ENCODE measurements at regions not wholly inside any gene's neighbourhood (a gene's known extent, or its start where the extent isn't known, plus 50 kb on each side); places are given as distances from the start of the nearest gene placed in this dataset.
"Not testable (repeated sequence)": the region's sequence is repeated elsewhere in the genome, so short reads cannot be mapped to it uniquely, and the experiment has no call there.

DNA sequence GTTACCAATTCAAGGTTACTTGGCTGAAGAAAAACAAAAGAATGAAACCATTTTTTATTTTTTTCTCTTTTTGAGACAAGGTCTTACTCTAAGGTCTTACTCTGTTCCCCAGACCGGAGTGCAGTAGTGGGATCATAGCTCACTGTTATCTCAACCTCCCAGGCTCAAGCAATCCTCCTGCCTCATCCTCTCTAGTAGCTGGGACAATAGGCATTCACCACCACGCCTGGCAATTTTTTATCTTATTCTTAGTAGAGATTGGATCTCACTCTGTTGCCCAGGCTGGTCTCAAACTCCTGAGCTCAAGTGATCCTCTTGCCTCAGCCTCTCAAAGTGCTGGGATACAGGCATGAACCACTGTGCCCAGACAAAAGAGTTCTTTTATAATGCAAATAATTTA, 3732.0 kb upstream of the OR11H1 start:
- H4K8ac ChIP-seq (ENCODE audit: extremely low read depth, insufficient read depth, low read length); H3K14ac ChIP-seq (ENCODE audit: insufficient read length); H4K5ac ChIP-seq (ENCODE audit: insufficient read length, low read depth, low read length); H4K20me1 ChIP-seq (replicated peaks in 1 of 2; ENCODE audit: control insufficient read depth in 1 of 2, insufficient read depth in 2 of 2, low read length in 2 of 2); H2BK5ac ChIP-seq (ENCODE audit: low read depth, low read length); H2BK15ac ChIP-seq (ENCODE audit: low read length); H3K23ac ChIP-seq (ENCODE audit: insufficient read length); H3K56ac ChIP-seq (replicated peaks; ENCODE audit: insufficient read length, low read depth, low read length); H3K4me3 ChIP-seq (ENCODE audit: extremely low read depth in 1 of 4, insufficient read depth in 2 of 4, low read depth in 3 of 4, low read length in 4 of 4); H3K18ac ChIP-seq (ENCODE audit: extremely low read depth, low read length); H3K4me1 ChIP-seq (replicated peaks in 1 of 4; ENCODE audit: control insufficient read depth in 3 of 4, insufficient read depth in 4 of 4, low read length in 3 of 4); H3K27me3 ChIP-seq (replicated peaks in 1 of 4; ENCODE audit: control insufficient read depth in 3 of 4, extremely low read depth in 1 of 4, insufficient read depth in 3 of 4, low read length in 3 of 4); H2BK20ac ChIP-seq (ENCODE audit: low read length); POLR2A ChIA-PET (ENCODE audit: partially characterized antibody); H2BK120ac ChIP-seq (replicated peaks; ENCODE audit: low read depth, low read length); H4K91ac ChIP-seq (replicated peaks; ENCODE audit: insufficient read length, low read length); H2AK5ac ChIP-seq (ENCODE audit: low read depth, low read length); H3K23me2 ChIP-seq (ENCODE audit: low read depth, low read length); H3K4me2 ChIP-seq (ENCODE audit: insufficient read depth in 1 of 2, low read depth in 2 of 2, low read length in 2 of 2); H2AFZ ChIP-seq (ENCODE audit: low read length); H3K79me1 ChIP-seq (ENCODE audit: low read depth, low read length); H3K9ac ChIP-seq (replicated peaks in 1 of 4; ENCODE audit: extremely low read depth in 1 of 4, low read depth in 3 of 4, low read length in 3 of 4); CTCF ChIA-PET (ENCODE audit: partially characterized antibody); H3K27ac ChIP-seq (ENCODE audit: low read depth, low read length); H3K79me2 ChIP-seq (ENCODE audit: control insufficient read depth in 1 of 2, insufficient read depth in 2 of 2, low read length in 2 of 2); H2BK12ac ChIP-seq (ENCODE audit: low read depth, low read length); H3K36me3 ChIP-seq (ENCODE audit: control insufficient read depth in 2 of 4, insufficient read depth in 4 of 4, low read length in 3 of 4); H3K4ac ChIP-seq (replicated peaks; ENCODE audit: insufficient read length, low read depth, low read length); DNase-seq (ENCODE audit: low read depth in 1 of 2, low spot score in 2 of 2); FAIRE-seq: not testable (repeated sequence)
- peaks cover 0 to 21% of the 10 kb centered on the region in 2 experiments; a peak in 2 of 4 replicates for H3K9me3 ChIP-seq (ENCODE audit: insufficient read depth in 2 of 2, low read depth in 1 of 2, low read length in 1 of 2)
- 76% methylated on average over 2 of the region's 2 CpGs; no CpG with 5 or more reads in 1 of the 2 experiments for WGBS, 2 experiments (ENCODE audit: extremely low coverage in 1 of 2, insufficient coverage in 1 of 2, insufficient read length in 1 of 2, insufficient replicate concordance in 2 of 2, low coverage in 1 of 2, low lambda C conversion rate in 2 of 2, missing lambda C conversion rate in 1 of 2)

DNA sequence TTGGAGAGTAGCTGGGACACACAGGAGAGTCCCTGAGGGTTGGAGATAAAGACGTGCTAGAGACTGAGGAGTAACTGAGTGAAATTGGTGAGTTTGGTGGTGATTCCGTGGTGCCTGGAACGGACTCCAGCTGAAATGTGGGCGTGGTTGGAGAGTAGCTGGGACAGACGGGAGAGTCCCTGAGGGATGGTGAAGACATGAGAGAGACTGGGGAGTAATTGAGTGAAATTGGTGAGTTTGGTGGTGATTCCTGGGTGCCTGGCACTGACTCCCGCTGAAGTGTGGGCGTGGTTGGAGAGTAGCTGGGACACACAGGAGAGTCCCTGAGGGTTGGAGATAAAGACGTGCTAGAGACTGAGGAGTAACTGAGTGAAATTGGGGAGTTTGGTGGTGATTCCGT, 3712.5 kb upstream of the OR11H1 start:
- H3K4me2 ChIP-seq (ENCODE audit: insufficient read depth in 1 of 2, low read depth in 2 of 2, low read length in 2 of 2); H2BK15ac ChIP-seq (ENCODE audit: low read length); H2BK12ac ChIP-seq (ENCODE audit: low read depth, low read length); FAIRE-seq; H2AFZ ChIP-seq (ENCODE audit: low read length); H4K20me1 ChIP-seq (replicated peaks in 1 of 2; ENCODE audit: control insufficient read depth in 1 of 2, insufficient read depth in 2 of 2, low read length in 2 of 2); H3K18ac ChIP-seq (ENCODE audit: extremely low read depth, low read length); CTCF ChIA-PET (ENCODE audit: partially characterized antibody); H3K14ac ChIP-seq (ENCODE audit: insufficient read length); H2AK5ac ChIP-seq (ENCODE audit: low read depth, low read length); H3K9ac ChIP-seq (replicated peaks in 1 of 4; ENCODE audit: extremely low read depth in 1 of 4, low read depth in 3 of 4, low read length in 3 of 4); H3K56ac ChIP-seq (replicated peaks; ENCODE audit: insufficient read length, low read depth, low read length); H4K8ac ChIP-seq (ENCODE audit: extremely low read depth, insufficient read depth, low read length); H3K4me1 ChIP-seq (replicated peaks in 1 of 4; ENCODE audit: control insufficient read depth in 3 of 4, insufficient read depth in 4 of 4, low read length in 3 of 4); H3K36me3 ChIP-seq (ENCODE audit: control insufficient read depth in 2 of 4, insufficient read depth in 4 of 4, low read length in 3 of 4); H3K4me3 ChIP-seq (ENCODE audit: extremely low read depth in 1 of 4, insufficient read depth in 2 of 4, low read depth in 3 of 4, low read length in 4 of 4); H3K79me1 ChIP-seq (ENCODE audit: low read depth, low read length); H3K27me3 ChIP-seq (replicated peaks in 1 of 4; ENCODE audit: control insufficient read depth in 3 of 4, extremely low read depth in 1 of 4, insufficient read depth in 3 of 4, low read length in 3 of 4); POLR2A ChIA-PET (ENCODE audit: partially characterized antibody); H2BK20ac ChIP-seq (ENCODE audit: low read length); H2BK120ac ChIP-seq (replicated peaks; ENCODE audit: low read depth, low read length); H3K23me2 ChIP-seq (ENCODE audit: low read depth, low read length); H3K4ac ChIP-seq (replicated peaks; ENCODE audit: insufficient read length, low read depth, low read length); H3K23ac ChIP-seq (ENCODE audit: insufficient read length); H4K5ac ChIP-seq (ENCODE audit: insufficient read length, low read depth, low read length); H3K79me2 ChIP-seq (ENCODE audit: control insufficient read depth in 1 of 2, insufficient read depth in 2 of 2, low read length in 2 of 2); H2BK5ac ChIP-seq (ENCODE audit: low read depth, low read length); H4K91ac ChIP-seq (replicated peaks; ENCODE audit: insufficient read length, low read length); H3K27ac ChIP-seq (ENCODE audit: low read depth, low read length); DNase-seq (ENCODE audit: low read depth in 1 of 2, low spot score in 2 of 2): not testable (repeated sequence)
- WGBS, 2 experiments (ENCODE audit: extremely low coverage in 1 of 2, insufficient coverage in 1 of 2, insufficient read length in 1 of 2, insufficient replicate concordance in 2 of 2, low coverage in 1 of 2, low lambda C conversion rate in 2 of 2, missing lambda C conversion rate in 1 of 2): 75% methylated on average over 8 of the region's 9 CpGs; no CpG with 5 or more reads in 1 of the 2 experiments
- peaks cover 0 to 39% of the 10 kb centered on the region in 2 experiments; a peak in 1 of 4 replicates for H3K9me3 ChIP-seq (ENCODE audit: insufficient read depth in 2 of 2, low read depth in 1 of 2, low read length in 1 of 2)
